ENCODE measurements at regions not wholly inside any gene's neighbourhood (a gene's known extent, or its start where the extent isn't known, plus 50 kb on each side); places are given as distances from the start of the nearest gene placed in this dataset.
"Not testable (repeated sequence)": the region's sequence is repeated elsewhere in the genome, so short reads cannot be mapped to it uniquely, and the experiment has no call there.

DNA sequence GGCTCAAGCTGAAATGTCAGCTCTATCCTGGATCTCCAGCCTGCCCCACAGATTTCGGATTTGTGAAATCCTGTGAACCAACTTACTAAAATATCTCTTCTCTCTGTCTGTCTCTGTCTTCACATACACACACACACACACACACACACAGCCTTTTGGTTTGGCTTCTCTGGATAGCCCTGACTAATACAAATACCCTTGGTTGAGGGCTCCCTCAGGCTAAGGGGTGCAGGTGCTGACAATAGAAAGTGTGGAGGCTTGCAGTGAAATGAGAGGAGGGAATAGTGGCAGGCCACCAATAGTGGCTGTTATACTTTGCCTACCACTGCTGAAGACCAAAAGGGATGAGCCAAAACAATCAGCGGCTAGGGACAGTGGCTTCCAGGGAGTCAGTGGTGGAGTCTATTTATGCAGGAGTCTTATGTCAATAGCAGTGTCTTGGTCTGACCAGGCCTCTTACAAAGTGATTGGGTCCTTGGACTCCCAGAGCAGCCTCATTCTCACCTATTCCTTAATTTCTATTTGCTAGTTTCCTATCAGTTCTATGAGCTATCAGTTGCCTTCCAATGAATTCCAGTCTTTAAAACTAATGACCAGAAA lies 93.2 kb upstream of the GAS1 start:
- TF ChIP-seq, protein P1, sequence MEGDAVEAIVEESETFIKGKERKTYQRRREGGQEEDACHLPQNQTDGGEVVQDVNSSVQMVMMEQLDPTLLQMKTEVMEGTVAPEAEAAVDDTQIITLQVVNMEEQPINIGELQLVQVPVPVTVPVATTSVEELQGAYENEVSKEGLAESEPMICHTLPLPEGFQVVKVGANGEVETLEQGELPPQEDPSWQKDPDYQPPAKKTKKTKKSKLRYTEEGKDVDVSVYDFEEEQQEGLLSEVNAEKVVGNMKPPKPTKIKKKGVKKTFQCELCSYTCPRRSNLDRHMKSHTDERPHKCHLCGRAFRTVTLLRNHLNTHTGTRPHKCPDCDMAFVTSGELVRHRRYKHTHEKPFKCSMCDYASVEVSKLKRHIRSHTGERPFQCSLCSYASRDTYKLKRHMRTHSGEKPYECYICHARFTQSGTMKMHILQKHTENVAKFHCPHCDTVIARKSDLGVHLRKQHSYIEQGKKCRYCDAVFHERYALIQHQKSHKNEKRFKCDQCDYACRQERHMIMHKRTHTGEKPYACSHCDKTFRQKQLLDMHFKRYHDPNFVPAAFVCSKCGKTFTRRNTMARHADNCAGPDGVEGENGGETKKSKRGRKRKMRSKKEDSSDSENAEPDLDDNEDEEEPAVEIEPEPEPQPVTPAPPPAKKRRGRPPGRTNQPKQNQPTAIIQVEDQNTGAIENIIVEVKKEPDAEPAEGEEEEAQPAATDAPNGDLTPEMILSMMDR (IDR thresholded peaks at IDR 0.05; ENCODE audit: poor library complexity, severe bottlenecking) = no peak
- no peak for DNase-seq (ENCODE audit: low spot score)
- peak; percentile 49; the same call in 2 of the 3 replicates for ATAC-seq (ENCODE audit: low read depth)

DNA sequence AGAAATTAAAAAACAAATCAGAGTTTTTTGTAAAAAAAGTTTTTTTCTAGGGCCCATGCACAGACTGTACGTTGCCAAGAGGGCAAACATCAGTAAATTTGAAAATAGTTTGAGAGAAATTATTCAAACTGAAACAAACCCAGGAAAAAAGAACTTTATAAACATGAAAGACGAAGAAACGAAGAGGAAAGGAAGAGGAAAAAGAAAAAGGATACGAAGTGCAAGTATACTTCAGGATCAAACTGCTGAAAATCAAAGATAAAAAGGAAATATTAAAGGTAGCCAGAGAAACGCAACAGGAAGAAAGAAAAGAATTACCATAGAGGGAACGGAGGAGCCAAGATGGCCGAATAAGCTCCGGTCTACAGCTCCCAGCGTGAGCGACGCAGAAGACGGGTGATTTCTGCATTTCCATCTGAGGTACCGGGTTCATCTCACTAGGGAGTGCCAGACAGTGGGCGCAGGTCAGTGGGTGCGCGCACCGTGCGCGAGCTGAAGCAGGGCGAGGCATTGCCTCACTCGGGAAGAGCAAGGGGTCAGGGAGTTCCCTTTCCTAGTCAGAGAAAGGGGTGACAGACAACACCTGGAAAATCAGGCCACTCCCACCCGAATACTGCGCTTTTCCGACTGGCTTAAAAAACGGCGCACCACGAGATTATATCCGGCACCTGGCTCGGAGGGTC lies 94.4 kb upstream of the GAS1 start:
- ATAC-seq (ENCODE audit: low read depth); H3K36me3 ChIP-seq (ENCODE audit: low read depth); H3K9me3 ChIP-seq (ENCODE audit: severe bottlenecking); H3K27me3 ChIP-seq (ENCODE audit: insufficient read depth, poor library complexity, severe bottlenecking): not testable (repeated sequence)
- Histone ChIP-seq H3K4me3 (ENCODE audit: severe bottlenecking) (peak overlapping the region; percentile 49), H3K4me1 (ENCODE audit: insufficient read depth, poor library complexity, severe bottlenecking) (peaks cover 16% of the 10 kb centered on the region), H3K27ac (ENCODE audit: poor library complexity, severe bottlenecking) (peak overlapping the region; percentile 81)
- peak; percentile 68 for DNase-seq (ENCODE audit: low spot score)

More for the DNA sequence above, 93.2 kb upstream of the GAS1 start:
- H3K9me3 ChIP-seq (ENCODE audit: severe bottlenecking) = no peaks in the 10 kb centered on the region
- peaks cover 16% of the 10 kb centered on the region for H3K4me1 ChIP-seq (ENCODE audit: insufficient read depth, poor library complexity, severe bottlenecking)
- H3K36me3 ChIP-seq (ENCODE audit: low read depth) = no peaks in the 10 kb centered on the region
- H3K4me3 ChIP-seq (ENCODE audit: severe bottlenecking) = peak overlapping the region; percentile 49
- peak overlapping the region; percentile 81 for H3K27ac ChIP-seq (ENCODE audit: poor library complexity, severe bottlenecking)
- H3K27me3 ChIP-seq (ENCODE audit: insufficient read depth, poor library complexity, severe bottlenecking) = no peaks in the 10 kb centered on the region

DNA sequence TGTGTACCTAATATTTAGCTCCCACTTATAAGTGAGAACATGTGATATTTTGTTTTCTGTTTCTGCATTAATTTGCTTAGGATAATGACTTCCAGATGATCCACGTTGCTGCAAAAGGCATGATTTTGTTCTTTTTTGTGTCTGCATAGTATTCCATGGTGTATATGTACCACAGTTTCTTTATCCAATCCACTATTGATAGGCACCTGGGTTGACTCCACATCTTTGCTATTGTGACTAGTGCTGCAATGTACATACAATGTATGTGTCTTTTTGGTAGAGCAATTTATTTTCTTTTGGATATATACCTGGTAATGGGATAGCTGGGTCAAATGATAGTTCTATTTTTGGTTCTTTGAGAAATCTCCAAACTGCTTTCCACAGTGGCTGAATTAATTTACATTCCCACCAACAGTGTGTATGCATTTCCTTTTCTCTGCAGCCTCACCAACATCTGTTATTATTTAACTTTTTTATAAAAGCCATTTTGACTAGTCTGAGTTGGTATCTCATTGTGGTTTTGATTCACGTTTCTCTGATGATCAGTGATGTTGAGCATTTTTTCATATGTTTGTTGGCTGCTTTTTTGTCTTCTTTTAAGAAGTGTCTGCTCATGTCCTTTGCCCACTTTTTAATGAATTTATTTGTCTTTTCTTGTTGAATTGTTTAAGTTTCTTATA lies 102.8 kb upstream of the GAS1 start:
- not testable (repeated sequence) for H3K4me1 ChIP-seq (ENCODE audit: insufficient read depth, poor library complexity, severe bottlenecking); H3K27ac ChIP-seq (ENCODE audit: poor library complexity, severe bottlenecking); DNase-seq (ENCODE audit: low spot score); ATAC-seq (ENCODE audit: low read depth); H3K27me3 ChIP-seq (ENCODE audit: insufficient read depth, poor library complexity, severe bottlenecking); H3K36me3 ChIP-seq (ENCODE audit: low read depth); H3K9me3 ChIP-seq (ENCODE audit: severe bottlenecking); H3K4me3 ChIP-seq (ENCODE audit: severe bottlenecking)

DNA sequence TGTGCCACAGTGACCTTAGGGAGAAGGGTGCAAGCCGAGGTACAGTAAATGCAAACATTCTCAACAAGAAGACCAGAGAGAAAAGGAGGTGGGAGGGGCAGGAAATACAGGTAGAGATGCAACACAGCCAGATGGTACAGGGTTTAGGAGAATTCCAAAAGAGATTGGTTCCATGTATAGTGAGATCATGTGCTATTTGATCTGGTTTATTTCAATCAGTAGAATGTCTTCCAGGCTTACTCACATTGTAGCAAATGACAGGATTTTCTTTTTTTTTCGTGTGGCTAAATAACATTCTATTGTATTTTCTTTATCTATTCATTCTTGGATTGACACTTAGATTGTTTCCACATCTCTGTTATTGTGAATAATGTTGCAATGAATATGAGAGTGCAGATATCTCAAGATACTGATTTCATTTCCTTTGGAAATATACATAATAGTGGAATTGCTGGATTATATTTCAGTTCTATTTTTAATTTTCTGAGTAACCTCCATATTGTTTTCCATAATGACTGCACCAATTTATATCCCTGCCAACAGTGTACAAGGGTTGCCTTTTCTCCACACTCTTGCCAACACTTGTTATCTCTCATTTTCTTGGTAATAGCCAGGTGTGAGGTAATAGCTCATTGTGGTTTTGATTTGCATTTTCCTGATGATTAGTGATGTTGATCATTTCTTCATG lies 107.8 kb upstream of the GAS1 start:
- DNase-seq (ENCODE audit: low spot score) (no peak), ATAC-seq (ENCODE audit: low read depth) (no peak)
- Histone ChIP-seq H3K9me3 (ENCODE audit: severe bottlenecking) (no peaks in the 10 kb centered on the region), H3K4me1 (ENCODE audit: insufficient read depth, poor library complexity, severe bottlenecking) (no peaks in the 10 kb centered on the region), H3K4me3 (ENCODE audit: severe bottlenecking) (no peak overlapping the region), H3K36me3 (ENCODE audit: low read depth) (no peaks in the 10 kb centered on the region), H3K27ac (ENCODE audit: poor library complexity, severe bottlenecking) (no peak overlapping the region), H3K27me3 (ENCODE audit: insufficient read depth, poor library complexity, severe bottlenecking) (no peaks in the 10 kb centered on the region)
- TF ChIP-seq, protein P1 (IDR thresholded peaks at IDR 0.05; ENCODE audit: poor library complexity, severe bottlenecking) = no peak

DNA sequence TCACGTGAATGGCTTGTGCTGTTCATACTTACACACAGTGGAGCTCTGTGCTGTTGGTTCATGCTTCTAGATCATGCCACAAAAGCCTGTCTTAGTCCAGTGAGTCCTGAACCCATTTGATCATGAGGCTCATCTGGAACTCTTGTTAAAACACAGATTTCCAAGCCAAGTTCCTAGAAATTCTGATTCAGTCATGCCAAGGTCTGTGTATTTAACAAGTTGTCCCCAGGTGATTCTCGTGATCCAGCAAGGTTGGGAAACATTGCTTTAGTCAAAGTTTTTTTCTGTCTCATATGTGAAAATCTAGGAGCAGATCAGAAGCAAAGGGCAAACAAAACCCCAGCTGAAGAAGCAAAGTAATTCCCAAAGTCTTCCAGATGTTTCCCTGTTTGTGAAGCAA lies 112.5 kb upstream of the GAS1 start:
- H3K9me3 ChIP-seq (ENCODE audit: severe bottlenecking) = no peaks in the 10 kb centered on the region
- DNase-seq (ENCODE audit: low spot score) (no peak), ATAC-seq (ENCODE audit: low read depth) (no peak)
- TF ChIP-seq, protein P1 (IDR thresholded peaks at IDR 0.05; ENCODE audit: poor library complexity, severe bottlenecking) = no peak
- H3K27ac ChIP-seq (ENCODE audit: poor library complexity, severe bottlenecking) = no peak overlapping the region
- no peaks in the 10 kb centered on the region for H3K27me3 ChIP-seq (ENCODE audit: insufficient read depth, poor library complexity, severe bottlenecking)
- H3K4me1 ChIP-seq (ENCODE audit: insufficient read depth, poor library complexity, severe bottlenecking) = peaks cover 11% of the 10 kb centered on the region
- no peaks in the 10 kb centered on the region for H3K36me3 ChIP-seq (ENCODE audit: low read depth)
- H3K4me3 ChIP-seq (ENCODE audit: severe bottlenecking) = no peak overlapping the region

Measured in RWPE2 (cell line).